SK-N-DZ (cell line): ENCODE measurements at regions not wholly inside any gene's neighbourhood (a gene's known extent, or its start where the extent isn't known, plus 50 kb on each side); places are given as distances from the start of the nearest gene placed in this dataset.
A peak's percentile ranks its signal among the peaks of the same experiment; 100 is the strongest.
"Not testable (repeated sequence)": the region's sequence is repeated elsewhere in the genome, so short reads cannot be mapped to it uniquely, and the experiment has no call there.

Experiments
- DNase-seq: peaks from one replicate; pipeline ENCODE4 v3.0.0-alpha.2; 2015; ENCODE audit warnings: low spot score

GRCh38 chrX:73390628-73391567 is 56.0 kb upstream of the CDX4 start:
- DNase-seq = no peak

GRCh38 chrX:73366696-73367095 is 80.2 kb upstream of the CDX4 start:
- DNase-seq = no peak

GRCh38 chrX:73357294-73357693 is 89.6 kb upstream of the CDX4 start:
- not testable (repeated sequence) for DNase-seq

GRCh38 chrX:73348977-73349376 is 97.9 kb upstream of the CDX4 start:
- DNase-seq = no peak

- DNase-seq = no peak
Measured at GRCh38 chrX:73337366-73337765, 109.5 kb upstream of the CDX4 start.

- peak; percentile 0 for DNase-seq
Measured at GRCh38 chrX:73289039-73289438, 74.4 kb upstream of the NAP1L2 start.

GRCh38 chrX:73270753-73271152 is 56.1 kb upstream of the NAP1L2 start:
- DNase-seq = no peak

- no peak for DNase-seq
Measured at GRCh38 chrX:73268463-73268862, 53.8 kb upstream of the NAP1L2 start.

GRCh38 chrX:73267979-73268378 is 53.3 kb upstream of the NAP1L2 start:
- no peak for DNase-seq

- no peak for DNase-seq
Measured at GRCh38 chrX:73267206-73267605, 52.6 kb upstream of the NAP1L2 start.

- DNase-seq = no peak
Measured at GRCh38 chrX:73266766-73267165, 52.1 kb upstream of the NAP1L2 start.
